NCI-H748 (cell line): ENCODE measurements at regions not wholly inside any gene's neighbourhood (a gene's known extent, or its start where the extent isn't known, plus 50 kb on each side); places are given as distances from the start of the nearest gene placed in this dataset.

ENCODE experiments used
- DNase-seq: peaks from one replicate; lab custom pipeline; 2025; ENCODE audit not compliant: unreplicated experiment; lab: John Stamatoyannopoulos, UW

- DNase-seq, result no peak
These were observed 73.3 kb downstream of the RFC3 start for GRCh38 chr13:33891196-33891742.

- DNase-seq, result no peak
These were observed 75.6 kb downstream of the RFC3 start for GRCh38 chr13:33893559-33893958.

DNA sequence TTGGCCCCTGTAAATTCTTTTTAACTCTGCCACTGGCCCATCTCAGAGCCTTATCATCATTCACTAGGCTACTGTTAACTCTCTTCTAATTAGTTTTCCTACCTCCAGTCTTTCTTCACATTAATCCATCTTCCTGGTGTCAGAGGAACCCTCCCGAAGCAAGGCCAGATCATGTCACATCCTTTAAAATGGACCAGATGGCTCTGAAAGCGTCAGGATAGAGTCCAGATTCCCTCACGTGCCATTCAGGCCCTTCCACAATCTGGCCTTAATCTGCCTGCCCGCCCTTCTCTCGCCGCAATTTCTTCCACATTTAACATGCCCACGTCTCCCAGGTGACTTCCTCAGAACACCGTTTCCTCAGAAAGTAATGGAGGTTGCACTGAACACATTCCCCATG lies 86.5 kb downstream of the RFC3 start:
- DNase-seq, result no peak

DNA sequence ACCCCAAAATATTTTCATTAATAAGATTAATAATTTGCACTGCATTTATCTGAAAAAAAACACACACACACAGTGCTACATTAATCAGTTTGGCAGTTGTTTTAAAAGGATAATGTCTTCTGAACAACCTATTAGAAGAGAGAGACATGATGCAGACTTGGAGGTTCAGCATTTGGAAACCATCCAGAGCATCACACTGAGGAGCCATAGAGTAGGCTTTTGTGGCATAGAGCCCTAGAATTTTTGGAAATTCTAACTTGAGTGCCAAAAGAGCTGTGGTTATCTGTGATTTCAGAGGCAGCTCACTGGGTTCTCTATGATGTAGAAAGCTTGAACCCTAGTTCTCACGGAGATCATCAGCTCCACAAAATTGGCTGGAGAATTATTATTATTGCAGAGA lies 90.2 kb downstream of the RFC3 start:
- no peak for DNase-seq

DNA sequence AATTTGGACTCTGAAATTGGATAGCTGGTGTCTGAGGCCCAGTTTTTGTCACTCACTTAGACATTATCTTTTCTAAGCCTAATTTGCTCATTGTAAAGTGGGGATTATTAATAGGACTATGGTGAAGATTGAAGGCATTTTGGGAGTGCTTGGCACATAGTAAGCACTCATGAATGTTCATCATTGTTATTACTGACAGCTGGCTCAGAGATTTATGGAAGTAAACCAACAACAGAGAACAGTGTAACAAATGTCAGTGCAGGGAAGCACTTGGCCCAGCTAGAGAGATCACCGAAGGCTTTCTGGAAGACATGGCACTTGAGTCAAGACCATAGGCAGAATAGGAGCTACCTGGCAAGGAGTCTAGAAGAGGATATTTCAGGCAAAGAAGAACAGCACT lies 92.3 kb downstream of the RFC3 start:
- DNase-seq, result no peak

DNA sequence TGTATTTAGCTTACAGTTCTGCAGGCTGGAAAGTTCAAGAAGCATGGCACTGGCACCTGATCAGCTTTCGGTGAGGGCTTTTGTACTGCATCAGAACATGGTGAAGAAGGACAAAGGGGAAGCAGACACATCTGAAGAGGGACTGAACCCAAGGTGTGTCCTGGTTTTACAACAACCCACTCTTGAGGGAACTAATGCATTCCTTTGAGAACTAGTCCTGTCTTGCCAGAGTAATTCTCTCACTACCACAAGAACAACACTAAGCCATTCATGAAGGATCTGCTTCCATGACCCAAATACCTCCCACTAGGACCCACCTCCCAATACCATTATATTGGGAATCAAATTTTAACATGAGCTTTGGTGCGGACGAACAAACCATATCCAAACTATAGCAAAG lies 93.6 kb downstream of the RFC3 start:
- DNase-seq, result no peak

- no peak for DNase-seq
These were observed 95.9 kb downstream of the RFC3 start for GRCh38 chr13:33913829-33914228.

- no peak for DNase-seq
These were observed 99.2 kb downstream of the RFC3 start for GRCh38 chr13:33917190-33917589.

GRCh38 chr13:33918199-33918932 lies 100.4 kb downstream of the RFC3 start:
- peak; percentile 88 for DNase-seq

GRCh38 chr13:33919120-33919519 lies 101.2 kb downstream of the RFC3 start:
- peak; percentile 32 for DNase-seq

- no peak for DNase-seq
These were observed 107.6 kb downstream of the RFC3 start for GRCh38 chr13:33925563-33925962.

DNA sequence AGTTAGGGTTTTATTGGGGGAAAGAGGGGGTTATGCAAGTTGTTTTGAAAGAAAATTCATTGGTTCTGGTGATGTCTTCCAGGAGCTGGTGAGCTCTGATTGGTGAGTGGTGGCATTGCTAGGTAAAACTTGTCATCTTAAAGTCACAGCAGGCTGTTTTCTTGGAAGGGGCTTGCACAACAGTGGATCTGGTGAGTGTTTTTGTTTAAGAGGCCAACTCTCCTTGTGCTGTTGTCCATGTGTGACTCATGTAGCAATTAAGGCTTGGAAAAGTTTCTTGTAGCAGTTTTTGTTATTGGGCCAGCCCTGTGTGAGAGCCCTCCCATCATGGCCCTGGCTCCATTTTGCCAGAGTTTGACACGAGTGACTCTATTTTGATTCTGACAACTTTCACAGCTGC lies 109.4 kb downstream of the RFC3 start:
- DNase-seq, result no peak

DNA sequence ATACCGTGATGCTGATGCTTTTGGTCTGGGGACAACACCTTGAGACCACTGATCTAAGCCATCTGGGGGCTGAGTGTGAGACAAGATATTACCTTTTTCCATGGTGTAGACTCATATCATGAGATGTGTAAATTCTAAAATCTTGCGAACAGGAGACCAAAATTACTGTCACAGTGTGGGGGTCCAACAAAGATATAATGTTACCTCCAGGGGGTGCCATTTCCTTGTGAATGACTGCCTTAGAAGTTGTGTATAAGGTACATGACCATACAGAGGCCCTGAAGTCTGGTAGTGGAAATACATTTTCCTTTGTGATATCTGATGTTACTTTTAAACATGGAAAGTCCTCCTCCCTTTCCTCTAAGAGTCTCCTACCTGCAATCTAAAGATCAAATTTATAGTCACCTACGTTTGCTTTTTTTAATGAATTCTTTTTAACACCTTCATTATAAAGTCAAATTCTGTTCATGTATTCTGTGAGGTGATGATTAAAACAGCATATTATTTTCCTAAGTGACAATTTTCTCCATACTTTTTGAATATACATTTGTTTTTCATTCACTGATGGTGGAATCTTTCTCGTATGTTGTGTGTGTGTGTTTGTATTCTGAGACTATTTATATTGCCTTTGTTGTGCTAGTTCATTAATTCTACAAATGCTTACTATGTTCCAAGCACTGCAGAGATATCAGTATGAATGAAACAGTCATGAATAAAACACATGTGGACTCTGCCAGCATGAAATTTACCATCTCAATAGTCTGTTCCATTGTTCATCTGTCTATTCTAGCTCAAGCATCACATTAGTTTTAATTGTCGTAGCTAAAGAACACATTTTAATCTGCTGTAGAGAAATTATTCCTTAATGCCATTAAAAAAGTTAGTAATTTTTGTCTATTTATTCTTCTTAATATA lies 113.7 kb downstream of the RFC3 start:
- DNase-seq, result peak; percentile 80

GRCh38 chr13:33932769-33933406 lies 114.9 kb downstream of the RFC3 start:
- DNase-seq, result peak; percentile 53

DNA sequence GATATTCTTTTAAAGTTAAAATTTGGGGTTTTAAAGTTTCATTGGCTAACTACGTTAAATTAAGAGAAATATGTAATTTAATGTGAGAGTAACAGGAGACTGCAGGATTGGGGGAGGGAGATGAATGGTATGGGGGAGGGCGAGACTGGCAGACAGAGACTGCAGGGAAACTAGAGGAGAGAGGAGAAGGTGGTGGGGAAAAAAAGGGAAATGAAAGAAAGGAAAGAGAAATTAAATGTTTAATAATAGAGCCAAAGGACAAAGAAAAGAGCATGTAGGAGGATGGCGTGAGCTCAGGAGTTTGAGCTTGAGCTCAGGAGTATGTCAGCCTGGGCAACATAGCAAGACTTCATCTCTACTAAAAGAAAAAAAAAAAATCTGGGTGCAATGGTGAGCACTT lies 115.9 kb downstream of the RFC3 start:
- DNase-seq, result no peak

DNA sequence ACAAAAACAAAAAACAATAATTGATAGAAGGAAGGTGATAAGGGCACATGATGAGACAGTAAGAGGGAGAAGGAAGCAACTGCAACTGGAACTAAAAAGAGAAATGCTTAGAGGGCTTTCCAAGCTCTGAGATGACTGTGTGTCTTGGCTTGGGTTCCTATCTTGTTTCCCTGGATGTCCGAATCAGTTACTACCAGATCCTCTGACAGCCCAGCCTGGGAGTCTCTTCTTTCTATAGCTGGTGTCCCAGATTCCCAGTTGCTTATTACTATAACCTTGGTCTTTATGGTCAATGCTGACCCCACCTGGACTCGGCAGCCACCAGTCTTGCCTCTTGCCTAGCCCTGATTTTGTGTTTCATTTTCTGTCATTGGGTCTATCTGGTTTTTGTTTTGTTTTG lies 116.4 kb downstream of the RFC3 start:
- no peak for DNase-seq

DNA sequence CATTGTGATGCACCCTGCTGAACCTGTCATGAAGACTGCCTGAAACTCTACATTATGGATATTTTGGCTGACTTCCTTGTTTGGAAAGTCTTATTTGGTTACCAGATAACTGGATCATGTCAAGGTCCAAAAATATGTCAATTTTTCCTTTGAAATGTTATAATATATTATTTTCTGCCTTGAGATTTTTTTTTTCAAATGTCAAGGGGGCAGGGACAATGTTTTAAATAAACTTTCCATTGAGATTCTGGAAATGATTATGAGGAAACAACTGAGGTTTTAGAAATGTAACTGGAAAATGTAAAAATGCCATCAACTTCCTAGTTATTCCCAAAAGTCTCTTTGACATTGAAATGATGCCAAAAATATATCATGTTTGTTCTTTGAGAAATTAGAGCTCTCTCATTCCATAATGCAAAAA lies 117.0 kb downstream of the RFC3 start:
- no peak for DNase-seq

- DNase-seq, result peak; percentile 12
These were observed 118.0 kb downstream of the RFC3 start for GRCh38 chr13:33935969-33936368.

DNA sequence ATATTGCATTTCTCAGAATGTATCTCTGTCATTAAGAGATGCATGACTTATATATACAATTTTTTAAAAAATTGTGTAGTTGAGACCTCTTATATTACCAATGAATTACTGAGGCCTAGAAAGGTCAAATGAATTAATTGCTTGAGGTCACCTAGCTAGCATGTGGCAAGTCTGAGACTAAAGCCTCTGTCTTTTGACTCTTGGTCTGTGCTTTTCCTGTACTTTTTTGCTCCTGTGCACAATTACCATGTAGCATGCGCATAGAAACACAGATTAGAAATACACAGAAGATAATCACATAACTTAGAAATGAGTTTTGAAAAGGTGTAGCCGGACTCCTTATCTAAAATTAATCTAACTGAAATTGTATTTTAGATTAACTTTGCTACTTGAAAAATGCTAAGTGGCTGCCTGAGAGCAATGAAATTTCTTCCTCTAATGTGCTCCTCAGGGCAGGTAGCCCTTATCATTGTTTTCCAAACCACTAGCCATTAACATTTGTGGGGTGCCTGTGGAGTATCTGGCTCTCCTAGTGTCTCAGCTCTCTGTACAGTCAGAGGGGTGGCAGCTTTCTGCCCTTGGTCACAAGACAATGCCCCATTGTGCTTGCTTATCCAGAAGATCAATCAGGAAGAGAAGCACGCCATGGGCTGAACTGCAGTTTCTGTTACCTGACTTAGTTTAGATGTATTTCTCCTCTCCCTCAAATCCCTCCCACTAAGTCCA lies 119.6 kb downstream of the RFC3 start:
- DNase-seq, result peak; percentile 8

GRCh38 chr13:33940256-33940655 lies 122.3 kb downstream of the RFC3 start:
- DNase-seq, result no peak

DNA sequence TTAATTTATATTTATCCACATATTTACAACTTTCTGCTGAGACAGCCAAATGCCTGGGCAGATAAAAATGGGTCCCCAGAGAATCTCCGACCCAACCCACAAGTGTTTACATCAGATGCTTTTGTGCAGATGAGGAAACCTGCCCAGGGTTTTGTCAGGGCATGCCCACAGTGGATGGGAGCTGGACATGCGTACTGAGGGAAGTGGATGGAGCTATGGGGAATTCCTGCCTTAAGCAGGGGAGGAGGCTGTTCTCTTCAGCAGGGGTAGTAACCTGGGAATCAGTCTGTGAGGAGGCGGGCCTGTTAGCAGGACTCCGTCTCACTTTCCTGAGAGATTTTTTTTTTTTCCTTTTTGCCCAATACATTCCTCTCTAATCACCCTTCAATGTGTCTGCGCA lies 122.9 kb downstream of the RFC3 start:
- peak; percentile 48 for DNase-seq
